Lower leg skin (tissue), 4 donors: ENCODE measurements at regions not wholly inside any gene's neighbourhood (a gene's known extent, or its start where the extent isn't known, plus 50 kb on each side); places are given as distances from the start of the nearest gene placed in this dataset.
A peak's percentile ranks its signal among the peaks of the same experiment; 100 is the strongest.
"Not testable (repeated sequence)": the region's sequence is repeated elsewhere in the genome, so short reads cannot be mapped to it uniquely, and the experiment has no call there.

Experiments
- DNase-seq, 2 donors: peaks; one replicate each; pipeline ENCODE4 v3.0.0-alpha.2; 2019; ENCODE audit warnings: low spot score in 2 of 2
- H3K4me3 ChIP-seq: fragments of 200-600 bp; sonication (generic); 2 replicates; pipeline ENCODE4 v1.5.1; 2017; ENCODE audit warnings: mild to moderate bottlenecking, low read depth; ENCODE audit not compliant: poor library complexity, severe bottlenecking
- POLR2A ChIP-seq, 2 donors: fragments of 450-650 bp; IDR thresholded peaks; one replicate each; pipeline ENCODE4 v1.6.1; 2016 to 2017; ENCODE audit warnings: antibody characterized with exemption in 2 of 2, mild to moderate bottlenecking in 1 of 2, moderate library complexity in 1 of 2
- WGBS, 2 donors: methylation state at CpG; one replicate each; pipeline ENCODE4 v1.1.5; 2018; 5-methylcytosine and 5-hydroxymethylcytosine counted together
- intact Hi-C: fragments of 100-400 bp; cut with DNase I; formaldehyde crosslinking; loops from one replicate; pipeline ENCODE4 v1.15.0; 2023; ENCODE audit warnings: low total_unique reads
- TF ChIP-seq, protein P1 (sequence below), 3 donors: fragments of 450-650 bp; IDR thresholded peaks; one replicate each; pipeline ENCODE4 v1.5.1; 2016; ENCODE audit warnings: antibody characterized with exemption in 3 of 3, mild to moderate bottlenecking in 3 of 3, moderate library complexity in 2 of 3

DNA sequence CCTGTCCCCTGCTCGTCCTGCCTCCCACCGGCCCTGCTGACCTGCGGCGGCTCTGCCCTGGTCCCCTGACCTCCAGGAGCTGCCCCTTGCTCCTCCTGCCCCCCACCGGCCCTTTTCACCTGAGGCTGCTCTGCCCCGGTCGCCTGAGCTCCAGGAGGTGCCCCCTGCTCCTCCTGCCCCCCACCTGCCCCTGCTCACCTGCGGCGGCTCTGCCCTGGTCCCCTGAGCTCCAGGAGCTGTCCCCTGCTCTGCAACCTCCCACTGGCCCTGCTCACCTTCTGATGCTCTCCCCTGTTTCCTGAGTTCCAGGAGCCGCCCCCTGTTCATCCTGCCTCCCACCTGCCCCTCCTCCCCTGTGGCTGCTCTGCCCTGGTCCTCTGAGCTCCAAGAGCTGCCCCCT lies 101.3 kb downstream of the TMEM121 start:
- no peak for TF ChIP-seq POLR2A (IDR thresholded peaks at IDR 0.05)
- TF ChIP-seq, protein P1, sequence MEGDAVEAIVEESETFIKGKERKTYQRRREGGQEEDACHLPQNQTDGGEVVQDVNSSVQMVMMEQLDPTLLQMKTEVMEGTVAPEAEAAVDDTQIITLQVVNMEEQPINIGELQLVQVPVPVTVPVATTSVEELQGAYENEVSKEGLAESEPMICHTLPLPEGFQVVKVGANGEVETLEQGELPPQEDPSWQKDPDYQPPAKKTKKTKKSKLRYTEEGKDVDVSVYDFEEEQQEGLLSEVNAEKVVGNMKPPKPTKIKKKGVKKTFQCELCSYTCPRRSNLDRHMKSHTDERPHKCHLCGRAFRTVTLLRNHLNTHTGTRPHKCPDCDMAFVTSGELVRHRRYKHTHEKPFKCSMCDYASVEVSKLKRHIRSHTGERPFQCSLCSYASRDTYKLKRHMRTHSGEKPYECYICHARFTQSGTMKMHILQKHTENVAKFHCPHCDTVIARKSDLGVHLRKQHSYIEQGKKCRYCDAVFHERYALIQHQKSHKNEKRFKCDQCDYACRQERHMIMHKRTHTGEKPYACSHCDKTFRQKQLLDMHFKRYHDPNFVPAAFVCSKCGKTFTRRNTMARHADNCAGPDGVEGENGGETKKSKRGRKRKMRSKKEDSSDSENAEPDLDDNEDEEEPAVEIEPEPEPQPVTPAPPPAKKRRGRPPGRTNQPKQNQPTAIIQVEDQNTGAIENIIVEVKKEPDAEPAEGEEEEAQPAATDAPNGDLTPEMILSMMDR (IDR thresholded peaks at IDR 0.05): no peak
- H3K4me3 ChIP-seq: no peak overlapping the region
- intact Hi-C loops: no loop called here
- DNase-seq: no peak
- 63% methylated on average over 8 to 9 of the region's 10 CpGs for WGBS, 2 donors

DNA sequence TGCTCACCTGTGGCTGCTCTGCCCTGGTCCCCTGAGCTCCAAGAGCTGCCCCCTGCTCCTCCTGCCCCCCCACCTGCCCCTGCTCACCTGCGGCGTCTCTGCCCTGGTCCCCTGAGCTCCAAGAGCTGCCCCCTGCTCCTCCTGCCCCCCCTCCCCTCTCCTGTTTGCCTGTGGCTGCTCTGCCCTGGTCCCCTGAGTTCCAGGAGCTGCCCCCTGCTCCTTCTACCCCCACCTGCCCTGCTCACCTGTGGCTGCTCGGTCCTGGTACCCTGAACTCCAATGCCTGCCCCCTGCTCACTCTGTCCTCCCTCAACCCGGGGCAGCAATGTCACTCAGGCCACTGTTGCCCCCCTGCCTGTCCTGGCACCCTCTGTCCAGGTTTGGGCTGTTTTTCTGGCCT lies 101.7 kb downstream of the TMEM121 start:
- H3K4me3 ChIP-seq, DNase-seq, intact Hi-C loops: not testable (repeated sequence)
- 58 to 67% methylated on average over 4 of the region's 4 CpGs for WGBS, 2 donors

DNA sequence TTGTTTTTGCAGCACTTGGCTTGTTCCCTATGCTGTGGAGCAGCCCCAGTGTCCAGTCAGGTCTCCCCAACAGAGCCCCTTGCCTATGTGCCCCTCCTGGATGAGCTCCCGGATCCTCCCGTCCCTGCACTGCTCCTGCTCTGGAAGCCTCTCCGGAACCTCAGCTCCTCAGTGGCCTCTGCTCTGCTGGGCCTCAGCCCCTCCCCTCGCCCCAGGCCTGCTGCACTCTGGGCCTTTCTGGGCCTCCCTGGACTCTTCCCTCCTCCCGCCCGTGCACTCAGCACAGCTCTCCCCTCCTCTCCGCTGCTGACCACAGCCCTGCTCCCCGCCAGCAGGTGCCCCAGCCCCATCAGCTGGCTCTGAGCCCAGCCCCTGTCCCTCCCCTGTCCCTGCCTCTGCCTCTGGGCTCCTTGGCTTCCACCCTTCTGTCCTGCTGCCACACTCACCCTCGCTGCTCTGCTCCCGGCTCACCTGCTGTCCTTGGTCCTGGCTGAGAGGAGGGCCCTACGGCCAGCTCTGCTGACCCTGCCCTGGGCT lies 102.2 kb downstream of the TMEM121 start:
- DNase-seq, H3K4me3 ChIP-seq, intact Hi-C loops: not testable (repeated sequence)
- WGBS, 2 donors: 40 to 42% methylated on average over 8 to 10 of the region's 11 CpGs

DNA sequence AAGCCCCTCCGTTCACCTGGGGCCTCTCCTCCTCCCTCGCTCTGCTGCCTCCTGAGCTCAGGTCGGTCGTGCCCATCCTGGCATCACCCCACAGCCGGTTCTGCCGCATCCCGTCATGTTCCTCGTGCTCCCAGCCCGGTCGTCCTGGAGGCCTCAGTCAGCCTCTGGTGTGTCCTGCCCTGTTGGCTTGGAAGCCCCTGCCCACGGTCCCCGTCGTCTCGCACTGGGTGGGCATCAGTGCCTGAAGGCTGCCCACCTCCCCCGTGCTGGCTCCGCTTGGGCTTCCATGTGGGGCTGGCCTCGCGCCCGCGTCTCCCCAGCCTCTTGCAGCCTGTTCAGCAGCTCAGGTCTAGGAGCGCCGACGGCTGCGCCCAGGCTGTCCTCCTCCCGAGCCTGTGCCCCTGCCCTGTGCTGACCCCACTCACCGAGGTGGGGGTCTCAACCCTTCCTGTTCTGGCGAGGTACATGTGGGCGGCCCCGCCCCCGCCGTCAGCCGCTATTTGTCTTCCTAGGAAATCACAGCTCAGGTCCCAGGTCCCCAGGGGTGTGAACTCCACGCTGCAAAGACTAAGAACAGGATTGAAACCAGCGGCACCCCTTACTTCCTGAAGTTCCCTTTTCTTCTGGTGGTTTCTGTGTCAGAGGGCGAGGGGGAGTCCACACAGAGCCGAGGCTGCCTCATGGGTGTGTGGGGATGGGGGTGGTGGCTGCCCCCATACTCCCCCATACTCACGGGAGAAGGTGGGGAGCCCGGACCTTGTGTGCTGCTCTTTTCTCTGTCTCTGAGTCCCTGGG lies 102.9 kb downstream of the TMEM121 start:
- WGBS, 2 donors: 71% methylated on average over 38 of the region's 38 CpGs
- H3K4me3 ChIP-seq, intact Hi-C loops, DNase-seq: not testable (repeated sequence)

DNA sequence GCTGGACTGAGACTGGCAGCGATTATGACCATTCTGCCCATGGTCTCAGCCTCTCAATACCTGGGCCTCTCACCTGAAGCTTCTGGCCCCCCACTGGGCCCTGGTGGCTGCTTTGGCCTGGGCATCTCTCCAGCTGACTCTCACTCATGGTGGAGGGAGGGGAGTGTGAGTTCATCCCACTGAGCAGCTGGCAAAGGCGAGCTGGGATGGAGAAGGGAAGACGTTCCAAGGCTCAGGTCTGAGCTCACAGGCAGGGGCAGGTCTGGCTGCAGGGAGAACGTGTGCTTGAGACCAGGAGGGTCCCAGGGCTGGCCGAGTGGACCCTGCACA lies 103.5 kb downstream of the TMEM121 start:
- TF ChIP-seq POLR2A (IDR thresholded peaks at IDR 0.05): no peak
- TF ChIP-seq, protein P1 (IDR thresholded peaks at IDR 0.05): no peak
- H3K4me3 ChIP-seq: no peak overlapping the region
- no peak for DNase-seq
- intact Hi-C loops: no loop called here
- 80 to 100% methylated on average over 1 to 3 of the region's 5 CpGs for WGBS, 2 donors

DNA sequence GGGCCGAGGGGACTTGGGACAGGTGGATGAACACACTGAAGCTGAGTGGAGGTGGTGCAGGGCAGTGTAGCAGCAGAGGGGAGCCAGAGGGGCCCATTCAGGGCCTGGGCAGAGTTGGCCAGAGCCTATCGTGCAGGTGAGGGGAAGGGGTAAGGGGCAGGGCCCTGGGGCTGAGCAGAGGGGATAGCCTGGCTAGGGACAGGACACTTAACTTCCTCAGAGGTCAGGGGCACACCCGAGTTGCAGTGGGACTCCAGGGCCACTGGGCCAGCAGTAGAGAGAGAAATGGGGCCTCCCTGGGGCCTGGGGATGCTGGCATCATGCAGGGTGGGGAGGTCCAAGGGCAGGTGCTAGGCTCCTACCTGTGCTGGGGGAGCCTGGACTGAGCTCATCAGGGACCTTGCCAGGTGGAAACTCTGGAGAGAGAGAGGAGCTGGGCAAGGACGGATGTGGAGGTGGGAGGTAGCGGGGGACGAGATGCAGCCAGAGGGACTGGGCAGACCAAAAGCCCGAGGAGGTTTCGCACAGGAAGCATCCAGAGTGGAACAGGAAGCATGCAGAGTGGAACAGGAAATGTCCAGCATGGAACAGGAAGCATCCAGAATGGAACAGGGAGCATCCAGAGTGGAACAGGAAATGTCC lies 104.0 kb downstream of the TMEM121 start:
- H3K4me3 ChIP-seq, intact Hi-C loops, DNase-seq: not testable (repeated sequence)
- WGBS, 2 donors: 80 to 86% methylated on average over 6 of the region's 8 CpGs

DNA sequence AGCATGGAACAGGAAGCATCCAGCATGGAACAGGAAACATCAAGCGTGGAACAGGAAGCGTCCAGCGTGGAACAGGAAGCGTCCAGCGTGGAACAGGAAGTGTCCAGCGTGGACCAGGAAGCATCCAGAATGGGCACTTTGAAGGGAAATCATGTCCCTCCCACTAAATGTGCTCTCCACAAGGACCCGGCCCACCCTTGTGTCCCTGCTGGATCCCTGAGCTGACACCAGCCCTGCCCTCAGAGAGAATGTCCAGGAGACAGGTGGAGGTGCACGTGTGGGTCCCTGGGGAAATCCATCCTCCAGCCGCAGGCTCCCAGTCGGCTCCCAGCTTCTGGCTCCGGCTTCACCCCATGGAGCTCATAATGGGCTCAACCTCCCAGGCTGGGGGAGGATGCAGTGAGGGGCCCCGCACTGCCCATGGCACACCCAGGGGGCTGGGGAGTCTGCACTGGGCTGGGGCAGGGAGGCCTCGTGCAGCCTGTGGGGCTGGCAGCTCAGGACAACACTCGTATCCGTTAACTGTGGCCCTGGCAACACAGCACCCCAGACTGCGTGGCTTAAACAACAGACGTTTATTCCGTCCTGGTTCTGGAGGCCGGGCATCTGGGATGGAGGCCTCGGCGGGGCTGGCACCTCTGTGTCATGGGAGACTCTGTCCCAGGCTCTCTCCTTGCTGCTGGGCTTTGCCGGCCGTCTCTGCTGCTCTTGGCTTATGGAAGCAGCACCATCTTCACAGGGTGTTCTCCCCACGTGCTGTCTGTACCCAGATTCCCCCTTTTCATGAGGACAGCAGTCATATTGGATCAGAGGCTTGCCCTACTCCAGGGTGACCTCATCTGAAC lies 104.8 kb downstream of the TMEM121 start:
- H3K4me3 ChIP-seq, intact Hi-C loops, DNase-seq: not testable (repeated sequence)
- 74 to 86% methylated on average over 15 to 19 of the region's 24 CpGs for WGBS, 2 donors

DNA sequence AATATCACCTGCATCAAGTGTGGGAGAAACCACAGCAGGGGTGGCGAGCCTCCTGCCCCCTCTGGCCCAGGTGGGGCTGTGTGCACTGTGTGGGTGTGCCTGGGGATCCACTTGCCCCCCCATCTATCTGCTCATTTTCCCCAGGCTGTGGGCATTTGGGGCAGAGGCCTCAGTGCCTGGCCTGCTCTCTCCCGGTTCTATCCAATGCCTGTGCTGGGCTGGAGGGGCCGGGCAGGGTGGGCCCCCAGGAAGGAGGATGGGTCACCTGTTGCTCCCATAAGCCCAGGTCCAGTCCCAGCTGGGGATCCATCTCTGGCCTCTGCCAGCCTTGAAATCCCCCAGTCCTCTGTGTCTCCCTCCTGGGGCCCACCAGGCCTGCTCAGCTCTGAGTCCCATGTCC lies 105.6 kb downstream of the TMEM121 start:
- TF ChIP-seq POLR2A (IDR thresholded peaks at IDR 0.05): no peak
- TF ChIP-seq, protein P1 (IDR thresholded peaks at IDR 0.05): no peak
- WGBS, 2 donors: 76 to 83% methylated on average over 3 of the region's 3 CpGs
- H3K4me3 ChIP-seq: no peak overlapping the region
- no peak for DNase-seq
- intact Hi-C loops: no loop called here

DNA sequence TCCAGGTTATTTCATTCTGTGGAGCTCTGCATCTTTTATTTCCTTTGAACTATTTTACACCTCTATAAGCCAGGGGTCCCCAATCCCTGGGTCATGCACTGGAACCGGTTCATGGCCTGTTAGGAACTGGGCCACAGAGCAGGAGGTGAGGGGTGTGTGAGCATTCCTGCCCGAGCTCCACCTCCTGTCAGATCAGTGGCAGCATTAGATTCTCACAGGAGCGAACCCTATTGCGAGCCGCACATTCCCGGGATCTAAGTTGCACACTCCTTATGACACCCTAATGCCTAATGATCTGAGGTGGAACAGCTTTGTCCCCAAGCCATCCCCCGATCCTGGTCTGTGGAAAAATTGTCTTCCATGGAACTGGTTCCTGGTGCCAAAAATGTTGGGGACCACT lies 107.2 kb downstream of the TMEM121 start:
- peak in 1 of 2 donors; percentile 32 for DNase-seq
- intact Hi-C loops, H3K4me3 ChIP-seq: not testable (repeated sequence)
- WGBS, 2 donors: 69 to 70% methylated on average over 7 of the region's 7 CpGs
